ENCODE measurements at regions not wholly inside any gene's neighbourhood (a gene's known extent, or its start where the extent isn't known, plus 50 kb on each side); places are given as distances from the start of the nearest gene placed in this dataset.

DNA sequence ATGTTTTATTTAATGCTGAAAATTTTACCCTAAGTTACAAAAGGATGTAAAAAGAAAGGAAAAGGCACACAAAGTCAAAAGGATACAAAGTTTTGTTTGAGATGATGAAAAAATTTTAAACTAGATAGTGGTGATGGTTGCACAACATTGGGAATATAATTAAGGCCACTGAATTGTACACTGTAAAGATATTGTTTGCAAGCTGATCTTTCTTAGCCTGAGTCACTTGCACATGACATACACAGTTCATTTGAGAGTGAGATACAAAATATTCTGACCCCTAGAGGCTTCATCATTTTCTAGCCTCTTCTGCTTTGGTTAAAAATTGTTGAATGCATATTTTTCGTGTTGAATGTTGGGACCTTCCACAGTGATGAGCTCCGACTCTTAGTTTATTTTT is 462.6 kb downstream of the HDGFL1 start:
- no peaks in the 10 kb centered on the region for H4K20me1 ChIP-seq (ENCODE audit: insufficient read depth)
- intact Hi-C loops (cut with micrococcal nuclease), result no loop called here
- RAD21 ChIA-PET (ENCODE audit: low non-redundant PET in 1 of 2, low total read pairs in 2 of 2, uncharacterized antibody in 2 of 2, unreplicated experiment in 2 of 2), result no interaction called here
- H3K9me3 ChIP-seq (ENCODE audit: control insufficient read depth in 1 of 2, insufficient read depth in 1 of 2, low read depth in 1 of 2, low read length in 2 of 2), result peaks cover 0 to 5% of the 10 kb centered on the region in 2 experiments; a peak in 1 of 4 replicates
- ATAC-seq, result no peak
- no peak overlapping the region for H2AFZ ChIP-seq (ENCODE audit: low read depth, low read length, poor library complexity, severe bottlenecking)
- no peak overlapping the region for H3K4me3 ChIP-seq (replicated peaks in 1 of 2; ENCODE audit: low read depth in 1 of 2, low read length in 2 of 2)
- TF ChIP-seq JUND (IDR thresholded peaks at IDR 0.05) (no peak), EGR1 (IDR thresholded peaks at IDR 0.05; ENCODE audit: low read depth) (no peak), TCF7L2 (IDR thresholded peaks at IDR 0.05; ENCODE audit: borderline replicate concordance, extremely low read depth, insufficient read depth, insufficient read length) (no peak), CEBPB (IDR thresholded peaks at IDR 0.05; ENCODE audit: low read depth) (no peak), SRF (IDR thresholded peaks at IDR 0.05; ENCODE audit: low read depth) (no peak), SIN3A (IDR thresholded peaks at IDR 0.05; ENCODE audit: low read depth) (no peak), ZNF274 (IDR thresholded peaks at IDR 0.05; ENCODE audit: low read depth, low read length) (no peak), CBX3 (IDR thresholded peaks at IDR 0.05; ENCODE audit: low read depth) (no peak), POLR2AphosphoS5 (IDR thresholded peaks at IDR 0.05; ENCODE audit: low read depth, low read length) (no peak)
- TF ChIP-seq, protein P1, sequence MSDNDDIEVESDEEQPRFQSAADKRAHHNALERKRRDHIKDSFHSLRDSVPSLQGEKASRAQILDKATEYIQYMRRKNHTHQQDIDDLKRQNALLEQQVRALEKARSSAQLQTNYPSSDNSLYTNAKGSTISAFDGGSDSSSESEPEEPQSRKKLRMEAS (IDR thresholded peaks at IDR 0.05), result no peak
- TF ChIP-seq, protein P2, sequence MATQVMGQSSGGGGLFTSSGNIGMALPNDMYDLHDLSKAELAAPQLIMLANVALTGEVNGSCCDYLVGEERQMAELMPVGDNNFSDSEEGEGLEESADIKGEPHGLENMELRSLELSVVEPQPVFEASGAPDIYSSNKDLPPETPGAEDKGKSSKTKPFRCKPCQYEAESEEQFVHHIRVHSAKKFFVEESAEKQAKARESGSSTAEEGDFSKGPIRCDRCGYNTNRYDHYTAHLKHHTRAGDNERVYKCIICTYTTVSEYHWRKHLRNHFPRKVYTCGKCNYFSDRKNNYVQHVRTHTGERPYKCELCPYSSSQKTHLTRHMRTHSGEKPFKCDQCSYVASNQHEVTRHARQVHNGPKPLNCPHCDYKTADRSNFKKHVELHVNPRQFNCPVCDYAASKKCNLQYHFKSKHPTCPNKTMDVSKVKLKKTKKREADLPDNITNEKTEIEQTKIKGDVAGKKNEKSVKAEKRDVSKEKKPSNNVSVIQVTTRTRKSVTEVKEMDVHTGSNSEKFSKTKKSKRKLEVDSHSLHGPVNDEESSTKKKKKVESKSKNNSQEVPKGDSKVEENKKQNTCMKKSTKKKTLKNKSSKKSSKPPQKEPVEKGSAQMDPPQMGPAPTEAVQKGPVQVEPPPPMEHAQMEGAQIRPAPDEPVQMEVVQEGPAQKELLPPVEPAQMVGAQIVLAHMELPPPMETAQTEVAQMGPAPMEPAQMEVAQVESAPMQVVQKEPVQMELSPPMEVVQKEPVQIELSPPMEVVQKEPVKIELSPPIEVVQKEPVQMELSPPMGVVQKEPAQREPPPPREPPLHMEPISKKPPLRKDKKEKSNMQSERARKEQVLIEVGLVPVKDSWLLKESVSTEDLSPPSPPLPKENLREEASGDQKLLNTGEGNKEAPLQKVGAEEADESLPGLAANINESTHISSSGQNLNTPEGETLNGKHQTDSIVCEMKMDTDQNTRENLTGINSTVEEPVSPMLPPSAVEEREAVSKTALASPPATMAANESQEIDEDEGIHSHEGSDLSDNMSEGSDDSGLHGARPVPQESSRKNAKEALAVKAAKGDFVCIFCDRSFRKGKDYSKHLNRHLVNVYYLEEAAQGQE (IDR thresholded peaks at IDR 0.05; ENCODE audit: low read depth), result no peak
- TF ChIP-seq, protein P3, sequence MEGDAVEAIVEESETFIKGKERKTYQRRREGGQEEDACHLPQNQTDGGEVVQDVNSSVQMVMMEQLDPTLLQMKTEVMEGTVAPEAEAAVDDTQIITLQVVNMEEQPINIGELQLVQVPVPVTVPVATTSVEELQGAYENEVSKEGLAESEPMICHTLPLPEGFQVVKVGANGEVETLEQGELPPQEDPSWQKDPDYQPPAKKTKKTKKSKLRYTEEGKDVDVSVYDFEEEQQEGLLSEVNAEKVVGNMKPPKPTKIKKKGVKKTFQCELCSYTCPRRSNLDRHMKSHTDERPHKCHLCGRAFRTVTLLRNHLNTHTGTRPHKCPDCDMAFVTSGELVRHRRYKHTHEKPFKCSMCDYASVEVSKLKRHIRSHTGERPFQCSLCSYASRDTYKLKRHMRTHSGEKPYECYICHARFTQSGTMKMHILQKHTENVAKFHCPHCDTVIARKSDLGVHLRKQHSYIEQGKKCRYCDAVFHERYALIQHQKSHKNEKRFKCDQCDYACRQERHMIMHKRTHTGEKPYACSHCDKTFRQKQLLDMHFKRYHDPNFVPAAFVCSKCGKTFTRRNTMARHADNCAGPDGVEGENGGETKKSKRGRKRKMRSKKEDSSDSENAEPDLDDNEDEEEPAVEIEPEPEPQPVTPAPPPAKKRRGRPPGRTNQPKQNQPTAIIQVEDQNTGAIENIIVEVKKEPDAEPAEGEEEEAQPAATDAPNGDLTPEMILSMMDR (IDR thresholded peaks at IDR 0.05 in 2 of 3, conservative IDR thresholded peaks at IDR 0.05 in 1 of 3; ENCODE audit: borderline replicate concordance in 1 of 3, insufficient read depth in 1 of 3, low read depth in 2 of 3, low read length in 2 of 3), result no peak
- TF ChIP-seq, protein P4, sequence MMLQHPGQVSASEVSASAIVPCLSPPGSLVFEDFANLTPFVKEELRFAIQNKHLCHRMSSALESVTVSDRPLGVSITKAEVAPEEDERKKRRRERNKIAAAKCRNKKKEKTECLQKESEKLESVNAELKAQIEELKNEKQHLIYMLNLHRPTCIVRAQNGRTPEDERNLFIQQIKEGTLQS (IDR thresholded peaks at IDR 0.05), result no peak
- H3K79me2 ChIP-seq (ENCODE audit: insufficient read depth, low read length), result no peaks in the 10 kb centered on the region
- H3K9ac ChIP-seq (ENCODE audit: low read length), result no peak overlapping the region
- no peak overlapping the region for H3K4me2 ChIP-seq (ENCODE audit: low read length)
- POLR2A ChIA-PET, result no interaction called here
- BruUV-seq (replicated peaks), result no TSS peak
- CTCF ChIA-PET, result no interaction called here
- H3K36me3 ChIP-seq (ENCODE audit: control insufficient read depth in 1 of 2, insufficient read depth in 2 of 2, low read length in 2 of 2), result no peaks in the 10 kb centered on the region
- no peaks in the 10 kb centered on the region for H3K27me3 ChIP-seq (ENCODE audit: insufficient read depth, low read length)
- no peak overlapping the region for H3K27ac ChIP-seq (ENCODE audit: low read depth, low read length)
- no peak for DNase-seq (ENCODE audit: low read depth, low spot score)
- H3K9me2 ChIP-seq (ENCODE audit: insufficient read depth), result no peaks in the 10 kb centered on the region
- no peaks in the 10 kb centered on the region for H3K4me1 ChIP-seq (ENCODE audit: control insufficient read depth in 1 of 2, insufficient read depth in 2 of 2, low read length in 2 of 2)
